Vagina (tissue), 2 donors: ENCODE measurements at regions not wholly inside any gene's neighbourhood (a gene's known extent, or its start where the extent isn't known, plus 50 kb on each side); places are given as distances from the start of the nearest gene placed in this dataset.

Experiments used
- DNase-seq, 2 donors: peaks; one replicate each; pipeline ENCODE4 v3.0.0-alpha.2; 2017; ENCODE audit errors: extremely low spot score in 2 of 2
- H3K27ac ChIP-seq: fragments of 200-600 bp; sonication (generic); one replicate; pipeline ENCODE4 v1.5.1; 2019
- H3K27me3 ChIP-seq: fragments of 200-600 bp; sonication (generic); one replicate; pipeline ENCODE4 v1.5.1; 2019
- H3K36me3 ChIP-seq, 2 donors: fragments of 200-600 bp; sonication (generic); one replicate each; pipeline ENCODE4 v1.5.1; 2017 to 2019
- H3K4me1 ChIP-seq: fragments of 200-600 bp; sonication (generic); one replicate; pipeline ENCODE4 v1.5.1; 2019
- H3K4me3 ChIP-seq, 2 donors: fragments of 200-600 bp; sonication (generic); 1 replicate in 1 of 2; 2 replicates in 1 of 2; pipeline ENCODE4 v1.5.1; 2016 to 2019
- H3K9me3 ChIP-seq: fragments of 200-600 bp; sonication (generic); one replicate; pipeline ENCODE4 v1.5.1; 2019
- POLR2A ChIP-seq, 2 donors: fragments of 450-650 bp; IDR thresholded peaks; one replicate each; pipeline ENCODE4 v1.6.1; 2017; ENCODE audit warnings: antibody characterized with exemption in 2 of 2, mild to moderate bottlenecking in 2 of 2, moderate library complexity in 2 of 2
- POLR2AphosphoS5 ChIP-seq, 2 donors: sonication (generic); formaldehyde crosslinking; IDR thresholded peaks; one replicate each; pipeline ENCODE4 v1.9.0; 2017; ENCODE audit warnings: antibody characterized with exemption in 2 of 2, mild to moderate bottlenecking in 2 of 2, low read depth in 1 of 2; ENCODE audit not compliant: insufficient read depth in 1 of 2
- intact Hi-C: fragments of 100-400 bp; cut with DNase I; formaldehyde crosslinking; loops from one replicate; pipeline ENCODE4 v1.15.1; 2023
- TF ChIP-seq, protein P1 (sequence below), 3 experiments: fragments of 450-650 bp in 2 of 3; fragments of 200-600 bp in 1 of 3; sonication (generic) in 1 of 3; IDR thresholded peaks; one replicate each; pipeline ENCODE4 v1.5.1; 2017 to 2019; ENCODE audit warnings: antibody characterized with exemption in 3 of 3, mild to moderate bottlenecking in 2 of 3, moderate library complexity in 2 of 3

DNA sequence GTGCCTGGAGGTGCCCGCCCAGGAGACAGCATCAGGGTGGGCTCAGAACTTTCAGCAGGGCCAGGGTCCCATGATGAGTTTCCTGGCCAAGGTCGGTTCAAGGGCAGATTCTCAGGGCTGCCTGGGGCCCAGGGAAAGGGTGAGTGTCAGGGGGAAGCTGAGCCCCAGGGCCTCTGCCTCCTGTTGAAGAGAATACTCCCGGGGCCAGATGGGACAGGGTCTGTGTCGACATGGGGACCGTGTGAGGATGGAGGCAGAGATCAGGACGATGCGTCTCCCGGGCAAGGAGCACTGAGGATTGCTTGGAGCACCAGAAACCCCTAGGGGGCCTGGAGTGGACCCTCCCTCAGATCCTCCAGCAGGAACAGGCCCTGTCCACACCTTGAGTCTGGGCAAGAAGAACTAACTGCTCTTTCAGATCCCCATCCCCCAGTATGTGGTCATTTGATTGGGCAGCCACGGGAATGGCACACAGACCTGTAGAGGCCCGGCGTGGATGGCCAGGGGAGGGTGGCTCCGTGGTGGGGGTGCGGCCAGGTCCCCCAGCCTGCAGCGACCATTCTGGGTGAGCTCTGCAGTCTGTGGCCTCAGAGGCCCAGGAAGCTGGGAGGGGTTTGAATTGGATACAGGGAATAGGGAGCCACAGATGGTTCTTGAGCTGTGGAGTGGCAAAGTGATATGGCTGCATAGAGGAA lies 1078.7 kb downstream of the BRD1 start:
- no peak overlapping the region for H3K27ac ChIP-seq
- H3K36me3 ChIP-seq = no peaks in the 10 kb centered on the region
- TF ChIP-seq, protein P1, sequence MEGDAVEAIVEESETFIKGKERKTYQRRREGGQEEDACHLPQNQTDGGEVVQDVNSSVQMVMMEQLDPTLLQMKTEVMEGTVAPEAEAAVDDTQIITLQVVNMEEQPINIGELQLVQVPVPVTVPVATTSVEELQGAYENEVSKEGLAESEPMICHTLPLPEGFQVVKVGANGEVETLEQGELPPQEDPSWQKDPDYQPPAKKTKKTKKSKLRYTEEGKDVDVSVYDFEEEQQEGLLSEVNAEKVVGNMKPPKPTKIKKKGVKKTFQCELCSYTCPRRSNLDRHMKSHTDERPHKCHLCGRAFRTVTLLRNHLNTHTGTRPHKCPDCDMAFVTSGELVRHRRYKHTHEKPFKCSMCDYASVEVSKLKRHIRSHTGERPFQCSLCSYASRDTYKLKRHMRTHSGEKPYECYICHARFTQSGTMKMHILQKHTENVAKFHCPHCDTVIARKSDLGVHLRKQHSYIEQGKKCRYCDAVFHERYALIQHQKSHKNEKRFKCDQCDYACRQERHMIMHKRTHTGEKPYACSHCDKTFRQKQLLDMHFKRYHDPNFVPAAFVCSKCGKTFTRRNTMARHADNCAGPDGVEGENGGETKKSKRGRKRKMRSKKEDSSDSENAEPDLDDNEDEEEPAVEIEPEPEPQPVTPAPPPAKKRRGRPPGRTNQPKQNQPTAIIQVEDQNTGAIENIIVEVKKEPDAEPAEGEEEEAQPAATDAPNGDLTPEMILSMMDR (IDR thresholded peaks at IDR 0.05) = no peak
- no peak for TF ChIP-seq POLR2AphosphoS5 (IDR thresholded peaks at IDR 0.05; ENCODE audit: insufficient read depth in 1 of 2, low read depth in 1 of 2)
- TF ChIP-seq POLR2A (IDR thresholded peaks at IDR 0.05) = no peak
- no peaks in the 10 kb centered on the region for H3K27me3 ChIP-seq
- no peaks in the 10 kb centered on the region for H3K9me3 ChIP-seq
- H3K4me3 ChIP-seq = no peak overlapping the region
- no peaks in the 10 kb centered on the region for H3K4me1 ChIP-seq
- DNase-seq = peak; percentile 69 to 95
- intact Hi-C loops = no loop called here

DNA sequence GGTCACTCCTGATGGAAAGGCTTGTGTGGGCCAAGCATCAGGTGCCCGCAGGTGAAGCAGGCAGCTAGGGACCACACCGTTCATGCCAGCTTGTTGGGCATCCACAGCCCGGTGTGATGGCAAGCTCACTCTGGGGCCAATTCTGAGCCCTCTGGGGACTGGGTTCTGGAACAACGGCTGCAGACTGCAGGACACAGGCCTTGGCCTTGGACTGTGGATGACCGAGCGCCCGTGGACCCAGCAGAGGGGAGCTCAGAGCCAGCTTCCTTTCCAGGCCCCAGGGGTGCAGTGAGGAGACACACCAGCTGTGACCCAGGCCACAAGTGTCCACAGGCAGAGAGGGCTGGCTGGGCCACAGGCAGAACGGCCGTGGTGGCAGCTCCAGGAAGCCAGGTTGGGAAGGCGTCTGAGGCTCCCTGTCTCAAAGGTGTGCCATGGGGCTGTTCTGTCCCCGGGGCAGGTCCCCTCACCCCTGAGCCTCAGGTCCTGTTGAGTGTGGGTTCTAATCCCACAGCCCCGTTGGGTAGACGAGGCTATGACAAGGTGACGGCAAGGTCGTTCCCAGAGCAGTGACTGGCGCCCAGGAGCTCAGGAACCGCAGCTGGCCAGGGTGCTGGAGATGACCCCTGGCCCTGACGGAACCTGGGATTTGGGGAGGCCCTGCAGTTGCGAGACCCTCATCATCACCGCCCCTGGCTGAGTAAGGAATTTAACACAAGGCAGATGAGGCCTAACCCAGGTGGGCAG lies 1079.4 kb downstream of the BRD1 start:
- intact Hi-C loops = no loop called here
- peak; percentile 75 to 82 for DNase-seq
- Histone ChIP-seq H3K4me3 (no peak overlapping the region), H3K27ac (no peak overlapping the region), H3K27me3 (no peaks in the 10 kb centered on the region), H3K36me3 (no peaks in the 10 kb centered on the region), H3K9me3 (no peaks in the 10 kb centered on the region), H3K4me1 (no peaks in the 10 kb centered on the region)
- TF ChIP-seq POLR2AphosphoS5 (IDR thresholded peaks at IDR 0.05; ENCODE audit: insufficient read depth in 1 of 2, low read depth in 1 of 2) = no peak
- no peak for TF ChIP-seq POLR2A (IDR thresholded peaks at IDR 0.05)
- TF ChIP-seq, protein P1 (IDR thresholded peaks at IDR 0.05) = no peak

DNA sequence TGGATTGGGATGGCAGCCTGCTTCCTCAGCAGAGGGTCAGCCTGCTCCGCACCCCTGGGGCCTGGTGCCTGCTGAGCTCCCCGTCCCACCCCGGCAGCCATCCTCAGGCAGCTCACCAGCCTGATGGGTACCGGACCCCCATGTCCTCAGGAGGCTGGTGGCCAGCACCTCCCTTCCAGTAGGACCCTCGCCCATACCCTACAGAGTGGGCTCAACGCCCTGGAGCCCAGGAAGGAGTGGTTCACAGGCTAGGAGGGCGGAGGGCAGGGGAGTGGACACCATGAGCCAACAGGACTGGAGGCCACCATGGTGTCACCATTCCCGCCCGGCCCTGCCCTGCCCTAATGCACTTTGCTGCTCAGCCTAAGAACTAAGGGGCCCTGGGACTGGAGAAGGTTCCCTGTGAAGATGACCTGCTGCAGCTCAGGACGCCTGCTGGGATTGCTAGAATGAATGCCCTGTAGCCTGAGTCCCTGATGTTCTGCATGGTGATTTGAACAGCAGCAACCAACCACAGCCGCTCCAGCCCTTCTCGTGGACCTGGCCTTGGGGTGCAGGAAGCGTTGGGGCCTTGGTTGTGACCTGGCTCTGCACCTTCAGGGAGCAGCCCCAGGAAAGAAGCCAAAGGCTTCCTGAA lies 1080.8 kb downstream of the BRD1 start:
- no peaks in the 10 kb centered on the region for H3K27me3 ChIP-seq
- peak in 1 of 2 donors; percentile 47 for DNase-seq
- no peak for TF ChIP-seq POLR2A (IDR thresholded peaks at IDR 0.05)
- TF ChIP-seq, protein P1 (IDR thresholded peaks at IDR 0.05) = no peak
- TF ChIP-seq POLR2AphosphoS5 (IDR thresholded peaks at IDR 0.05; ENCODE audit: insufficient read depth in 1 of 2, low read depth in 1 of 2) = no peak
- H3K36me3 ChIP-seq = no peaks in the 10 kb centered on the region
- H3K27ac ChIP-seq = no peak overlapping the region
- no peaks in the 10 kb centered on the region for H3K9me3 ChIP-seq
- H3K4me1 ChIP-seq = no peaks in the 10 kb centered on the region
- intact Hi-C loops = no loop called here
- no peak overlapping the region for H3K4me3 ChIP-seq

DNA sequence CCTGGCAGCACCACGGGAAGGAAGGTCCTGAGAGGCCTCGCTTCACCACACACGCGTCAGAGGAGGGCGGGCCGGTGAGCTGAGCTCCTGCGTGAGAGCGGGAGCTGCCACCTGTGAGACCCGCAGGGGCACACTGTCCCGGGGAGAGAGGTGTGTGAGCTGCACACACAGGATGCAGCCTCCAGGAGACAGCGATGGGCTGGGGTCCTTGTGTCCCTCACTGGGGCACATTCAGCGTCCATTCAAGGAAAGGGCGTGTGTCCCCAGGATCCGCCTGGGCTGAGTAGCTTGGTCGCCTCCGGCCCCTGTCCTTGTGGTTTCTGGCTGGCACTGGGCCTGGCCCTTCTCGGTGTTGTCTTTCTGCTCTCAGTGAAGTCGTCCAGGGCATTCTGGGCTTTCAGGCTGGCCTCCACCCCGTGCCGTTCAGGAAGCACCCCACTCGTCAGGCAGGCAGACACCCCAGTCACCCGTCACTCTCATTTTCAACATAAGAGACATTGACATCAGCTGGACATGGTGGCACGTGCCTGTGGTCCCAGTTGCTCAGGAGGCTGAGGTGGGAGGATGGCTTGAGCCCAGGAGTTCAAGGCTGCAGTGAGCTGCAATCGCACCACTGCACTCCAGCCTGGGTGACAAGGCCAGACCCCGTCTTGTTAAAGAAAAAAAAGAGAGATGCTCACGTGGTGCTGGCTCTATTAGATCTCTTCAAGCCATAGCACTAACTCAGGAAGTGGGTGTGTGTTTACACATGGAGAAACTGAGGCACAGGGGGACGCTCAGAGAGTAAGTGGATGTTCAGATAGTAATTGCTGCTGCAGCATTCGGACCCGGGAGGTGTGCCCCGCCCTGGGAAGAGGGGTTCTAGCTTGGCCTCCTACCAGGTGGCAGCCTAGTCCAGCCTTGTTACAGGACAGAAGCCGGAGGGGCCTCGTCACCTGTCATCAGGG lies 1081.6 kb downstream of the BRD1 start:
- peak; percentile 67 to 93 for DNase-seq
- Histone ChIP-seq H3K27ac (no peak overlapping the region), H3K4me1 (no peaks in the 10 kb centered on the region)

More for the DNA sequence above, 1081.6 kb downstream of the BRD1 start:
- H3K4me3 ChIP-seq = no peak overlapping the region
- no peaks in the 10 kb centered on the region for H3K36me3 ChIP-seq
- TF ChIP-seq POLR2AphosphoS5 (IDR thresholded peaks at IDR 0.05; ENCODE audit: insufficient read depth in 1 of 2, low read depth in 1 of 2) (no peak), POLR2A (IDR thresholded peaks at IDR 0.05) (no peak)
- TF ChIP-seq, protein P1 (IDR thresholded peaks at IDR 0.05) = no peak
- H3K9me3 ChIP-seq = no peaks in the 10 kb centered on the region
- no peaks in the 10 kb centered on the region for H3K27me3 ChIP-seq
- intact Hi-C loops = no loop called here
